Nephron progenitor cell (in vitro differentiated cells): ENCODE measurements at regions not wholly inside any gene's neighbourhood (a gene's known extent, or its start where the extent isn't known, plus 50 kb on each side); places are given as distances from the start of the nearest gene placed in this dataset.

Experiments used
- DNase-seq: peaks from one replicate; pipeline ENCODE4 v3.0.0; 2021
- H3K27ac Mint-ChIP-seq: 2 replicates; pipeline ENCODE4 v1.8.0; 2021; ENCODE audit warnings: mild to moderate bottlenecking, moderate library complexity, mixed read lengths
- H3K27me3 Mint-ChIP-seq: 2 replicates; pipeline ENCODE4 v1.8.0; 2021; ENCODE audit warnings: mild to moderate bottlenecking, low read depth, mixed read lengths; ENCODE audit not compliant: poor library complexity
- H3K36me3 Mint-ChIP-seq: 2 replicates; pipeline ENCODE4 v1.8.0; 2021; ENCODE audit warnings: low read depth, mixed read lengths
- H3K4me1 Mint-ChIP-seq: 2 replicates; pipeline ENCODE4 v1.8.0; 2021; ENCODE audit warnings: mixed read lengths
- H3K4me3 Mint-ChIP-seq: 2 replicates; pipeline ENCODE4 v1.8.0; 2021; ENCODE audit warnings: mild to moderate bottlenecking, moderate library complexity, mixed read lengths
- H3K9me3 Mint-ChIP-seq: 2 replicates; pipeline ENCODE4 v1.8.0; 2021; ENCODE audit warnings: mild to moderate bottlenecking, moderate library complexity, mixed read lengths
- TF ChIP-seq, protein P1 (sequence below): fragments of 200-600 bp; sonication (generic); IDR thresholded peaks from 2 replicates; pipeline ENCODE4 v1.5.0; 2021; ENCODE audit warnings: antibody characterized with exemption

DNA sequence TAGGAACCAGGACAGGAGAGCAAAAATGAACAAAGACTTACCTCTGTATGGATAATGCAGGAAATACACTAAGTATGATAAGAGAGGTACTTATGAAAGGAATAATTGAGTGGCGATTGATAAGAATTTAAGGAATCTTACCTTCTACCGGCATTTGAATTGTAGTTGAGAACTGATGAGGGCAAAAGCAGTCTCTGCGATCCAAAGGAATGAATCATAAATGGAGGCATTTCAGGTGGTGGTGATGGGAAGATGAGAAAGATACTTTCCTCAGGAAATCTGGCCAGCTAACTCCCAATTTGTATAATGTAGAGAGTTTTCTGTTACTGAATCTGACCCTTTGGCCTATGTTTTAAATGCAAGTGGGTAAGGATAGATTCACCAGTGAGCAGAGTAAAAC is 71.9 kb upstream of the C11orf87 start:
- TF ChIP-seq, protein P1, sequence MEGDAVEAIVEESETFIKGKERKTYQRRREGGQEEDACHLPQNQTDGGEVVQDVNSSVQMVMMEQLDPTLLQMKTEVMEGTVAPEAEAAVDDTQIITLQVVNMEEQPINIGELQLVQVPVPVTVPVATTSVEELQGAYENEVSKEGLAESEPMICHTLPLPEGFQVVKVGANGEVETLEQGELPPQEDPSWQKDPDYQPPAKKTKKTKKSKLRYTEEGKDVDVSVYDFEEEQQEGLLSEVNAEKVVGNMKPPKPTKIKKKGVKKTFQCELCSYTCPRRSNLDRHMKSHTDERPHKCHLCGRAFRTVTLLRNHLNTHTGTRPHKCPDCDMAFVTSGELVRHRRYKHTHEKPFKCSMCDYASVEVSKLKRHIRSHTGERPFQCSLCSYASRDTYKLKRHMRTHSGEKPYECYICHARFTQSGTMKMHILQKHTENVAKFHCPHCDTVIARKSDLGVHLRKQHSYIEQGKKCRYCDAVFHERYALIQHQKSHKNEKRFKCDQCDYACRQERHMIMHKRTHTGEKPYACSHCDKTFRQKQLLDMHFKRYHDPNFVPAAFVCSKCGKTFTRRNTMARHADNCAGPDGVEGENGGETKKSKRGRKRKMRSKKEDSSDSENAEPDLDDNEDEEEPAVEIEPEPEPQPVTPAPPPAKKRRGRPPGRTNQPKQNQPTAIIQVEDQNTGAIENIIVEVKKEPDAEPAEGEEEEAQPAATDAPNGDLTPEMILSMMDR: no peak
- Mint-ChIP-seq H3K27me3 (peaks cover 3% of the 10 kb centered on the region), H3K9me3 (peaks cover 4% of the 10 kb centered on the region), H3K36me3 (no peaks in the 10 kb centered on the region), H3K27ac (no peak overlapping the region), H3K4me1 (peaks cover 13% of the 10 kb centered on the region), H3K4me3 (no peak overlapping the region)
- no peak for DNase-seq

DNA sequence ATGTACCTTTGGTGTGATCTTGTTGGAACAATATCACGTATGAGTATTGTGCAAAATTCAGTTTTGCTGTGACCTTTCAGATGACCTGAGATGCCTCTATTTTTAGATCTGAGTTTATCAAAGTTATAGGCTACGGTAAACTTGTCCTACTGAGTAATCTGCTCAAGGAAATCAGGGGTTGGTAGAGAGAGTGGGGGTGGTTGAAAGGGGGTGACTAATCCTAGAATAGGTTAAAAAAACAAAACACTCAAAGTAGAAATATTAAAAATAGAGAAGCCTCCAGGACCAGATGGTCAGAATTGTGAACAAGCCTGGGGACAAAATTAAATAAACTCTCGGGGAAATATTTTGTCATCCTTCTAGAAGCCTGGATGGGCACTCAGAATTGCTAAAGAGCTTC is 59.9 kb upstream of the C11orf87 start:
- TF ChIP-seq, protein P1: no peak
- no peak for DNase-seq

DNA sequence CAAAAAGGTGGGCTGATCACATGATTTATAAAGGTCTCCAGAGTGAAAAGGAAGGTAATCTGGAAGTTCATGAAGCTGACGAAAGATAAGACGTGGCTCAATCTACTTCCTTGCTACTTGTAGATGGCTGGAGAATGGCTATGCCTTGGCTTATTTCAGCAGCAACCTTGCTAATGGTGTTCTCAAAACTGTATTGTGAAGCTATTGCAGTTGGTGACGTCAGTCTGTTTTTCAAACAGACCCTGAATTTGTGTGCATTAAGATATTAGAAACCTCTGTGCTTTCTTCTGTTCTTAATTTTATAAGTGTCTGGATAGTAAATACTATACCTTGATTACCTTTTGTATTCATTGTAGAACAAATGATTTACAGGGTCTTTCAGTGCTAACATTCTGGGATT is 58.3 kb upstream of the C11orf87 start:
- Mint-ChIP-seq H3K4me1 (peaks cover 5% of the 10 kb centered on the region), H3K9me3 (peaks cover 1% of the 10 kb centered on the region), H3K27ac (no peak overlapping the region), H3K27me3 (no peaks in the 10 kb centered on the region), H3K4me3 (no peak overlapping the region), H3K36me3 (no peaks in the 10 kb centered on the region)
- no peak for DNase-seq
- TF ChIP-seq, protein P1: no peak

More for the DNA sequence above, 59.9 kb upstream of the C11orf87 start:
- no peak overlapping the region for H3K27ac Mint-ChIP-seq
- peaks cover 5% of the 10 kb centered on the region for H3K4me1 Mint-ChIP-seq
- H3K9me3 Mint-ChIP-seq: no peaks in the 10 kb centered on the region
- H3K36me3 Mint-ChIP-seq: no peaks in the 10 kb centered on the region
- H3K4me3 Mint-ChIP-seq: no peak overlapping the region
- H3K27me3 Mint-ChIP-seq: no peaks in the 10 kb centered on the region

DNA sequence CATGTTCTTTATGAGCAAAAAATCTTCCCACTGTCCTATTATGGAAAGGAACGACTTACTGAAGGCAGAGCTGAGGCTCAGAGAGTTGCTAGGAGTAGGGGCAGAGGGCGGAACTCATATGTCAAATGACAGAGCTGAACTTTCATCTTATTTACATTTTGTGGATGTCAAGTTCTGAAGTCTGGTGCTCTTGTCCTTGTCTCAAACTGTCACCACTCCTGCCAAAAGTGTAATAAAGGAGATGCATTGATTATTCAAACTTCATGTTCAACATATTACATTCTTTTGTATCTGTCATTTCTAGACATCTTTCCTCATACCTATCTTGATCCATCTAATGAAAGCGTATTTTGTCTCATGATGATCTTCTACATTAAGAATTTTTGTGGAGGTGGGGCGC is 57.1 kb upstream of the C11orf87 start:
- Mint-ChIP-seq H3K36me3 (no peaks in the 10 kb centered on the region), H3K27me3 (no peaks in the 10 kb centered on the region), H3K9me3 (peaks cover 10% of the 10 kb centered on the region), H3K27ac (no peak overlapping the region), H3K4me1 (peaks cover 5% of the 10 kb centered on the region), H3K4me3 (no peak overlapping the region)
- no peak for DNase-seq
- TF ChIP-seq, protein P1: no peak

DNA sequence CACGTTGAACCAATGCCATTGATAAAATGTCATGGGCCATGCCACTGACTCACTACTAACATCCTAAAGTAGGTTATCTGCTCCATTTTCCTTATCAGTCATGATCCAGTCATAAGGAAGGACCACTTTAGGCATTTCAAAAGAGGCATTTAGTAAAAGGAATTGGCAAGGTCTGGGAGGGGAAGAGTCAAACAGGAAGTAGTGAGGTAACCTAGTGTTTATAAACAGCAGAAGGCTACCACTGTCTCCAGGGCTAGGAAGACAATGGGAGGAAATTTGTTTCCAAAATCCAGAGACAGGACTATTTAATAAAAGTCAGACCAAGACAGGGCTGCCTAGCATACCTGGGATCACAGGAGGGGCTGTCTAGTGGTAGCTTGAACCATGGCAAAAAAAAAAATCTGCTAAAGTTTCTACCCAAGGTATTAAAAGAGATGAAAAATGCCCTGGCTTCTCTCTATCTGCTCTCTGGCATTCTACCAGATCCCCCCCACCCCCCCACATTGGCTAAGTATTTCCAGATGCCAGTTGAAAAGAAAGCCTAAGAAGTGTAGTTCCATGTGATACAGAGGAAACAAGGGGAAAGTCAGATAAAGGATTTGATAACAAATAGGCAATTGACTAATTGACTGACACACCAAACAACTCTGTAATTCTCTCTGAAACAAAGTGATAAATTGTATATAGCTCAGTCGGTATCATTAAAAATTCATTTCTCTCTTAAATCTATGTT is 50.4 kb upstream of the C11orf87 start:
- Mint-ChIP-seq H3K9me3 (peaks cover 10% of the 10 kb centered on the region), H3K27ac (peak overlapping the region; percentile 6), H3K36me3 (no peaks in the 10 kb centered on the region), H3K27me3 (no peaks in the 10 kb centered on the region), H3K4me3 (no peak overlapping the region), H3K4me1 (no peaks in the 10 kb centered on the region)
- TF ChIP-seq, protein P1: no peak
- DNase-seq: no peak
